ENCODE measurements at regions not wholly inside any gene's neighbourhood (a gene's known extent, or its start where the extent isn't known, plus 50 kb on each side); places are given as distances from the start of the nearest gene placed in this dataset.

DNA sequence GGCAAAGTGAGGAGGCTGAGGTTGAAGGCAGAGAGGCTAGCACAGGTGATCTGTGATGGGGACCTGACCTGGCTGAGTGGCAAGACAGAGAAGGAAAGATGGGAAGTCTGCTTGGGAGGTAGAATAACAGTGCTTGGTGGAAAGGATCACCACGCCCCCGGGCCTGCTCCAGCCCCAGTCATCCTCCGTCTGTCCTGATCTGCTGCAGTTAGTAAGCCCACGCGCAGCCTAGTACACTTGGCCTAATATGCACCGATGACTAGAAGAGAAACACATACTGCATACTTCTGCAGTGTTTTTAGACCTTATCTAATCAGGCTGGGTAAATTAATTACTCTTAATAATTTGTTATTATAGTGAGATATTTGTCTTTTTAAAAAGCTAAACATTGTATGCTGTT lies 103.7 kb upstream of the KLF3 start (continued):
- TF ChIP-seq RAD21 (IDR thresholded peaks at IDR 0.05 in 1 of 2, conservative IDR thresholded peaks at IDR 0.05 in 1 of 2; ENCODE audit: low read depth in 2 of 2, low read length in 2 of 2) (no peak), ASH2L (IDR thresholded peaks at IDR 0.05; ENCODE audit: low read length) (no peak), SIN3A (conservative IDR thresholded peaks at IDR 0.05 in 1 of 2, IDR thresholded peaks at IDR 0.05 in 1 of 2; ENCODE audit: low read depth in 1 of 2, low read length in 2 of 2) (no peak), HDAC6 (IDR thresholded peaks at IDR 0.05; ENCODE audit: low read depth, low read length) (no peak), CREB1 (IDR thresholded peaks at IDR 0.05) (no peak)
